ENCODE measurements at regions not wholly inside any gene's neighbourhood (a gene's known extent, or its start where the extent isn't known, plus 50 kb on each side); places are given as distances from the start of the nearest gene placed in this dataset.
A peak's percentile ranks its signal among the peaks of the same experiment; 100 is the strongest.

- Mint-ChIP-seq H3K27me3 (ENCODE audit: low read depth) (no peaks in the 10 kb centered on the region), H3K4me3 (ENCODE audit: unreplicated experiment) (no peak overlapping the region), H3K9me3 (ENCODE audit: low read depth) (peaks cover 8% of the 10 kb centered on the region), H3K27ac (ENCODE audit: unreplicated experiment) (no peak overlapping the region), H3K36me3 (ENCODE audit: low read depth) (peaks cover 1% of the 10 kb centered on the region), H3K4me1 (ENCODE audit: low read depth) (peaks cover 33% of the 10 kb centered on the region)
- no peak for TF ChIP-seq CTCF (IDR thresholded peaks at IDR 0.05)
- DNase-seq (ENCODE audit: low spot score) = no peak
These were observed 645.6 kb downstream of the PLA2G4A start for GRCh38 chr1:187474336-187474735.

GRCh38 chr1:187476671-187477070 lies 647.9 kb downstream of the PLA2G4A start:
- peak; percentile 76 for TF ChIP-seq CTCF (IDR thresholded peaks at IDR 0.05)
- no peak for DNase-seq (ENCODE audit: low spot score)
- no peak overlapping the region for H3K27ac Mint-ChIP-seq (ENCODE audit: unreplicated experiment)
- H3K27me3 Mint-ChIP-seq (ENCODE audit: low read depth) = no peaks in the 10 kb centered on the region
- peaks cover 27% of the 10 kb centered on the region for H3K4me1 Mint-ChIP-seq (ENCODE audit: low read depth)
- peaks cover 6% of the 10 kb centered on the region for H3K9me3 Mint-ChIP-seq (ENCODE audit: low read depth)
- no peak overlapping the region for H3K4me3 Mint-ChIP-seq (ENCODE audit: unreplicated experiment)
- H3K36me3 Mint-ChIP-seq (ENCODE audit: low read depth) = peaks cover 1% of the 10 kb centered on the region

- Mint-ChIP-seq H3K36me3 (ENCODE audit: low read depth) (peaks cover 1% of the 10 kb centered on the region), H3K9me3 (ENCODE audit: low read depth) (peaks cover 6% of the 10 kb centered on the region), H3K27ac (ENCODE audit: unreplicated experiment) (no peak overlapping the region), H3K27me3 (ENCODE audit: low read depth) (no peaks in the 10 kb centered on the region), H3K4me1 (ENCODE audit: low read depth) (peaks cover 23% of the 10 kb centered on the region), H3K4me3 (ENCODE audit: unreplicated experiment) (no peak overlapping the region)
- no peak for DNase-seq (ENCODE audit: low spot score)
- TF ChIP-seq CTCF (IDR thresholded peaks at IDR 0.05) = no peak
These were observed 648.4 kb downstream of the PLA2G4A start for GRCh38 chr1:187477103-187477502.

- no peak for DNase-seq (ENCODE audit: low spot score)
- Mint-ChIP-seq H3K36me3 (ENCODE audit: low read depth) (peaks cover 1% of the 10 kb centered on the region), H3K4me1 (ENCODE audit: low read depth) (peaks cover 22% of the 10 kb centered on the region), H3K27me3 (ENCODE audit: low read depth) (no peaks in the 10 kb centered on the region), H3K4me3 (ENCODE audit: unreplicated experiment) (no peak overlapping the region), H3K9me3 (ENCODE audit: low read depth) (peaks cover 6% of the 10 kb centered on the region), H3K27ac (ENCODE audit: unreplicated experiment) (no peak overlapping the region)
- no peak for TF ChIP-seq CTCF (IDR thresholded peaks at IDR 0.05)
These were observed 648.8 kb downstream of the PLA2G4A start for GRCh38 chr1:187477535-187477934.

- Mint-ChIP-seq H3K36me3 (ENCODE audit: low read depth) (peaks cover 1% of the 10 kb centered on the region), H3K9me3 (ENCODE audit: low read depth) (peaks cover 9% of the 10 kb centered on the region), H3K27me3 (ENCODE audit: low read depth) (peaks cover 3% of the 10 kb centered on the region), H3K4me3 (ENCODE audit: unreplicated experiment) (no peak overlapping the region), H3K27ac (ENCODE audit: unreplicated experiment) (no peak overlapping the region), H3K4me1 (ENCODE audit: low read depth) (peaks cover 22% of the 10 kb centered on the region)
- TF ChIP-seq CTCF (IDR thresholded peaks at IDR 0.05) = no peak
- DNase-seq (ENCODE audit: low spot score) = no peak
These were observed 652.9 kb downstream of the PLA2G4A start for GRCh38 chr1:187481581-187482148.

Measured in chondrocyte (in vitro differentiated cells).